GM19372 (cell line): ENCODE measurements at regions not wholly inside any gene's neighbourhood (a gene's known extent, or its start where the extent isn't known, plus 50 kb on each side); places are given as distances from the start of the nearest gene placed in this dataset.

ENCODE experiments used
- ATAC-seq: cut with Tn5 transposase; IDR thresholded peaks from one replicate; pipeline ENCODE4 v1.9.1; 2021; ENCODE audit warnings: mild to moderate bottlenecking, low read depth, moderate library complexity; ENCODE audit not compliant: unreplicated experiment

GRCh38 chr3:107943786-107944523, 146.9 kb downstream of the CD47 start:
- ATAC-seq, result no peak

- ATAC-seq, result no peak
These were observed 147.7 kb downstream of the CD47 start for GRCh38 chr3:107942951-107943749.

DNA sequence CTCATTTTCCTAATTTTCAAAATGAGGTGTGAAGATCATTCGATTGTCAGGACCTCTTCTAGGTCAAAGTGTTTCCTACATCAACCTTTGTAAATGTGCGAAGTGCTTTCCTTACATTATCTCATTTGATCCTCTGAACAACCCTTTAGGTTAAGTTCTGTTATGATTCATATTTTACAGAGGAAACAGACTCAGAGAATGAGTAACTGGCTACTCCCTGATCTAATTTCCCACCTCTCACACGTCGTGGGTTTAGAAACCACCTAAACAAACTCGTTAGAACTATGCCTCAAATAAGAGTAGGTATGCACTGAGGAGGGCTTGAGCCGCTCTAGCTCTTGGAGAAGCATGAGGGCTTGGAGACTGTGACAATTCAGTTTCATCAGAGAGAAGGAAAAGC, 148.6 kb downstream of the CD47 start:
- no peak for ATAC-seq

- ATAC-seq, result no peak
These were observed 151.0 kb downstream of the CD47 start for GRCh38 chr3:107939691-107940442.

- ATAC-seq, result no peak
These were observed 152.7 kb downstream of the CD47 start for GRCh38 chr3:107938143-107938542.

- ATAC-seq, result no peak
These were observed 156.0 kb downstream of the CD47 start for GRCh38 chr3:107934808-107935207.

DNA sequence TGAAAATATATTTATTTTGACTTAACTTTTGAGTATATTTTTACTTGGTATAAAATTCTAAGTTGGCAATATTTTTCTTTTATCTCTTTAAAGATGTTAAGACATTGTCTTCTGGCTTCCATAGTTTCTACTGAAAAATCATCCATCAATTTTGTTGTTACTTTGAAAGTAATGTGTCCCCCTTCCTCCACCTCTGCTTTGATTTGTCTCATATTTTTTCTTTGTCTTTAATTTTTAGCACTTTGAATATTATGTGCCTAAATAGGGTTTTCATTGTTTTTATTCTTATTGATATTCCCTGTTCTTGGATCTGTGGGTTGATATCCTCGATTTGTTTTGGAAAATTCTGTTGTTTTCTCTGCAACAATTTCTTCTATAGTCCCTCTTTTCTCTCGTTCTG, 157.4 kb downstream of the CD47 start:
- ATAC-seq, result no peak

GRCh38 chr3:107931326-107931725, 159.5 kb downstream of the CD47 start:
- ATAC-seq, result no peak

- ATAC-seq, result no peak
These were observed 161.7 kb downstream of the CD47 start for GRCh38 chr3:107929088-107929487.

DNA sequence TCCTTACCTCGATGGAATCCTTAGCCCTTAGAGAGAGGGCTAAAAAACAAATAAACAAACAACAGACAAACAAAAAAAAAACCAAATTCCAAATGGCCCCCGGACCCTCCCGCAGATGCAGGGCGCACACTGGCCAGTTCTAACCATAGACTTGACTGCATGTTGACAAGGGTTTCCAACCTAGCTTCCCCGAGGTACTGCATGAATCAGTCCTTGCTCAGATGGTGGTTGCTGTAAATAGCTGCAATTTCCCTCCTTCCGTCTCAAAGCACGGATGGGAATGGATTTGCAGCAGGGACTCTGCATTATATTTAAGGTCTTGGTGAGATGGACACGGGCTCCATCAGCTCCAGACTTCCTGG, 162.8 kb downstream of the CD47 start:
- peak; percentile 40 for ATAC-seq

DNA sequence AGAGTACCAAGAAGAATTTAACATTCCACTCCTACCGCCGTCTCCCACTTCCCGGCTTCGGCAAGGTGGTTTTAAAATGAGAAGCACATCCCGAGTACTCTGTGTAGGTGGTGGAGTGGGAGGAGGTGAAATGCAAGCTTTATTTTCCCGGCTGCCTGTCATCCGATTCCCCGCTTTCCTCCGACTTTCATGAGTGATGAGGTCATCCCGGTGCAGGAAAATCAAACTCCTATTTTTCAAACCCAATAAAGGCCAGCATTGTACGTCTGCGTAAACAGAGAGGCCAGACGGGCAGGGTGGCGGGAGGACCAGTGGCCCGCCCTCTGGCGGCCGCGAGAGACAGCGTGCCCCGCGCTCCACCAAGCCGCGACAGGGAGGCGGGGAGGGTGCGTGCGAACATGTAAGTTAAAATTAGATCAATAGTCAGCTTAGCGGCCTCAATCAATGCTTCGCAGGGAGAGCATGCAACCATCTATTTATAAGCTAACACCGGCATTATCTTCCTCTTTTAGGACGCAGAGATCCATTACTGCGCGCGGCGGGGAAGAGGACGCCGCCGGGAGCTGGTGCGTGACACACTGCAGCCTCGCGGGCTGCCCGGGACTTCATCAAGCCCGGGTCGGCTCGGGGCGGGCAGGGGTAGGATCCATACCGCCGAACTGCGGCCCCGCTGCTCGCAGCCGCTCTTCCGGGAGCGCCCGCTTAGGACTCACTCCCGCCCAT, 163.3 kb downstream of the CD47 start:
- ATAC-seq, result peak; percentile 98

- no peak for ATAC-seq
These were observed 165.0 kb downstream of the CD47 start for GRCh38 chr3:107925851-107926250.

GRCh38 chr3:107921038-107921437, 169.8 kb downstream of the CD47 start:
- no peak for ATAC-seq

- no peak for ATAC-seq
These were observed 170.3 kb downstream of the CD47 start for GRCh38 chr3:107920538-107920937.

GRCh38 chr3:107919239-107919638, 171.6 kb downstream of the CD47 start:
- ATAC-seq, result no peak

DNA sequence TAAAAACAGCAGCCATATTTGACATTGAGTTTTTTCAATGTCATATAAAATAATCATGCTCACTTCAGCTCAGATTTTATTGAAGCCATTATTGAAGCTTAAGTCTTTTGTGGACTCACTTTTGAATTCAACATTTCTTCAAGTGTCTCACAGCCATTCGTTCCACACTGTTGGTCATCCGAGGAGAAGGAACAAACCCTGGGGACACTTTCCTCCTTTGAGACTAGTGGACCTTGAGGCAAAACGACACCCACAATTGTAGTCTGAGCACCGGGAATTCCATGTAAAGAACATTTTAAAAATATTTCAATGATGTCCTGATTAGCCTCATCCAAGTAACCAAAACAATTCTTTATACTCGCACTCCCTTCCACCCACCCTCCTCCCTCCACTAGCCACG, 174.7 kb downstream of the CD47 start:
- ATAC-seq, result no peak

GRCh38 chr3:107915706-107916105, 175.1 kb downstream of the CD47 start:
- no peak for ATAC-seq

GRCh38 chr3:107913701-107914100, 177.1 kb downstream of the CD47 start:
- ATAC-seq, result no peak

GRCh38 chr3:107911337-107912000, 179.4 kb downstream of the CD47 start:
- ATAC-seq, result no peak

GRCh38 chr3:107910713-107911259, 180.0 kb downstream of the CD47 start:
- peak; percentile 90 for ATAC-seq
